ENCODE measurements at regions not wholly inside any gene's neighbourhood (a gene's known extent, or its start where the extent isn't known, plus 50 kb on each side); places are given as distances from the start of the nearest gene placed in this dataset.

DNA sequence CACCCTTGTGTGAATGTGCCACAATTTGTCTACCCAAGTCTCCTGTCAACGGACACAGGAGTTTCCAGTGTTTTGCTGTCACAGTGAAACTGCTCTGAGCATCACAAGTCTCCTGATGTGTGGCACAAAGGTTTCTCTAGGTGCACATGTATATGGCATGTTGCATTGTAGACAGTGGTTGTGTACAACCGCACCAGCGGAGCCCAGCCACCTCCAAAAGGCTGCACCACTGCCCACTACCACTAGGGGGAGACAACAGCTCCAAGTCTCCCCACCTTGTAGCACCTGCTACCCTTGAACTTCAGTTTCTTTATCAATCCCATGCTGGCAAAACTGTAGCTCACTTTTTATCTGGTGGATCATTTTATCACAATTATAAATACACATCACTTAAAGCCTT is 95.5 kb upstream of the ZNF469 start:
- no peak for TF ChIP-seq POLR2A (IDR thresholded peaks at IDR 0.05)
- TF ChIP-seq EP300 (IDR thresholded peaks at IDR 0.05), result no peak
